Cardiac septum (tissue), 1 donor: ENCODE measurements at regions not wholly inside any gene's neighbourhood (a gene's known extent, or its start where the extent isn't known, plus 50 kb on each side); places are given as distances from the start of the nearest gene placed in this dataset.

Experiments
- DNase-seq: peaks from one replicate; pipeline ENCODE4 v3.0.0-alpha.2; 2020; ENCODE audit warnings: low spot score
- intact Hi-C: fragments of 100-400 bp; cut with DNase I; formaldehyde crosslinking; loops from one replicate; pipeline ENCODE4 v1.14.0; 2022
- donor health status: DM: no; HTN: no; CAD: no.

- intact Hi-C loops: no loop called here
- peak; percentile 0 for DNase-seq
These were observed 376.7 kb downstream of the CDH26 start for GRCh38 chr20:60334911-60335310.

- intact Hi-C loops: no loop called here
- no peak for DNase-seq
These were observed 380.3 kb downstream of the CDH26 start for GRCh38 chr20:60338556-60338955.

GRCh38 chr20:60339738-60340137 is 381.5 kb downstream of the CDH26 start:
- no peak for DNase-seq
- intact Hi-C loops: no loop called here

GRCh38 chr20:60340232-60340631 is 382.0 kb downstream of the CDH26 start:
- intact Hi-C loops: no loop called here
- DNase-seq: no peak

DNA sequence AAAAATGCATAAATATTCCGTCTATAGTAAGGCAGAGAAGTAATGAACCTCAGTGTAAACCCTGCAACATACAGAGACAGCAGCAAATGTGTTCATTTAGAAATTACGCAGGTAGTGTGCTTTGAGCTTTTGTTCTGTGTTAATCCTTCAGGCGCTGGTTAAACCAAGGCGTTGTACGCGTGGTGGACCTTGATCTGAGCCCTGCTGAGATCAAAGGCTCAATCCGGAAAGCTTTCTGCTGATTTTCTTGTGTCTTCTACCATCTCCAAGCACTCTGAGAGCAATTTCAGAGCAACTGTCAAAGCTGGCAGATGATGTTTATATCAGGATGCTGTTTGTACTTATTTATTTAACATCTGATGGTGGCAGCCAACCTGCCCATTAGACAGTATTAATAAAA is 382.8 kb downstream of the CDH26 start:
- intact Hi-C loops: no loop called here
- no peak for DNase-seq

GRCh38 chr20:60345106-60345505 is 386.9 kb downstream of the CDH26 start:
- intact Hi-C loops: no loop called here
- DNase-seq: no peak

DNA sequence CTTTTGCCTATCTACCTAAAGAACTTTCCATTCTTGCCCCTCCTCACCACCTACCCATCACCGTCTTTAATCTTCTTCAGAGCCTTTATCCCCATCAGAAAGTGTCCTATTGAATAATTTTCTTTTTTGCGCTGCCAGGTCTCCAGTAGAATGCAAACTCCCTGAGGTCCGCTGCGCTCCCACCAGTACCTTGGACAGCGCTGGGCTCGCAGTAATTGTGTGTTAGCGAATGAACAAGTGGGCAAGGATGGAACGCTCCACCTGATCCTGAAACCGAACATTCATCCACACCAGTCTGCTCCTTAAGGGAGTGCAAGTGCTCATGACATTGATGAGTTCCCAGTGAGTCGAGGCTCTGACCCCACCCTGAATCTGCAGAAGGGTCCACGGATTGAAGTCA is 391.2 kb downstream of the CDH26 start:
- intact Hi-C loops: no loop called here
- DNase-seq: no peak

GRCh38 chr20:60352017-60352416 is 393.8 kb downstream of the CDH26 start:
- no peak for DNase-seq
- intact Hi-C loops: no loop called here

DNA sequence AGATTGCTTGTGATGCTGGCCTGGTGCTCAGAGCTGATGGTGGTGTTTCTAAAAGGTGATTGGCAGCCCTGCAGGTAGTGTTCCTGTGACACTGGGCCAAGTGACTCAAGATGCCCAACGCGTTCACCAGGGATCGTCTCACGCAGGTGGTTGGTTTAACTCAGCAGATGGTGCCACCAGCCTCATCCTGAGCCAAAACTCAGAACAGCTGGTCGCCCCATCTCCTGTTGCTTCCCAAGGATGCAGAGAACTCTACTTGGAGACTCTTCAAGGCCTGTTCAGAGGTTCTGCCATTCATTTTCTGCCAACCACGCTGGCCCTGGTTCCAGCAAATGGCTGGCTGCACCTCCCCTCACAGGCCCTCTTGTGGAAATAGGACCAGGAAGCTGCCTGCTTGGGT is 394.4 kb downstream of the CDH26 start:
- no peak for DNase-seq
- intact Hi-C loops: no loop called here

- intact Hi-C loops: no loop called here
- no peak for DNase-seq
These were observed 395.9 kb downstream of the CDH26 start for GRCh38 chr20:60354024-60354580.

- intact Hi-C loops: no loop called here
- no peak for DNase-seq
These were observed 399.9 kb downstream of the CDH26 start for GRCh38 chr20:60358101-60358500.

DNA sequence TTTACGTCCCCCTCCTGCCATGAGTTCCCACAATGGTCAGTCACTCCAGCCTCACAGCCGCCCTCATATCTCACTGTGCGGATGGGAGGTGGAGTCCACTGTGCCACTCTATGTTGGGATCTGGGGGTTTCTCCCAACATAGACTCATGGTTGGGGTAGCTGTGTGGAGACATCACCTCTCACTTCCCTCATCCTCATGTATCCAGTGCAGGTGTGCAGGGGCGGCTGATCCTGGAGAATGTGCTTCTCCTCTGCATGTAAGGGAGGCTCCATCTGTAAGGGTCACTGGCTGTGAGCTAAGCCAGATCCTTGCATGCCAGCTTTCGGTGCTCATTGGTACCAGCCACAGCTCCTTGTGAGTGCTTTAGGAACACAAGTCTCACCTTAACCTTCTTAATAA is 400.8 kb downstream of the CDH26 start:
- no peak for DNase-seq
- intact Hi-C loops: no loop called here

DNA sequence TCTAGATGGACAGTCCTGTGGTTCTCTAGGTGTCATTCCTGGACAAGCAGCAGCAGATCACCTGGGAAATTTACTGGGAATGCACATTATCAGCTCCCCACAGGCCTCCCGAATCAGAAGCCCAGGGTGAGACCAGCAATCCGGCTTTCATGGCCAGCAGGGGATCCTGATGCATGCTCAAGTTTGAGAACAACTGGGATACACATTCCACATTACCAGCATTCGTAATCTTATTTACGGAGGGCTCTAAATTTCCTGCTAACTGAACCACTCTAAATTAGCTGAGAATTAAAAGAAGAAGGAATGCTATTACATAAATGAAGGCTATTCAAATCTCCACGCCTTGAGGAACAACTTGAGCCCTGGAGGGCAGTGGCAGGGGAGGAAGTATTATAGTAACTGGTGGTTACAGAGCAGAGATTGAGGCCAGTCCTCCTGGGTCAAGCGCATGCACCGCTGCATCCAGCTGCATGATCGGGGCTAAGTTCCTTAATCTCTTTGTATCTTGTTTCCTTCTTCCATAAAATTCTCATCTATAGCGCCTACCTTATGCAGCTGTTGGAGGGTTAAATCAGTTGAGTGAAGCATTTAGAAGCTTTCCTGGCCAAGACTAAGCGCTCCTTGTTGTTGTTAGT is 403.7 kb downstream of the CDH26 start:
- DNase-seq: no peak
- intact Hi-C loops: no loop called here

GRCh38 chr20:60362531-60362930 is 404.3 kb downstream of the CDH26 start:
- intact Hi-C loops: no loop called here
- DNase-seq: no peak

- intact Hi-C loops: no loop called here
- DNase-seq: no peak
These were observed 405.5 kb downstream of the CDH26 start for GRCh38 chr20:60363698-60364097.

DNA sequence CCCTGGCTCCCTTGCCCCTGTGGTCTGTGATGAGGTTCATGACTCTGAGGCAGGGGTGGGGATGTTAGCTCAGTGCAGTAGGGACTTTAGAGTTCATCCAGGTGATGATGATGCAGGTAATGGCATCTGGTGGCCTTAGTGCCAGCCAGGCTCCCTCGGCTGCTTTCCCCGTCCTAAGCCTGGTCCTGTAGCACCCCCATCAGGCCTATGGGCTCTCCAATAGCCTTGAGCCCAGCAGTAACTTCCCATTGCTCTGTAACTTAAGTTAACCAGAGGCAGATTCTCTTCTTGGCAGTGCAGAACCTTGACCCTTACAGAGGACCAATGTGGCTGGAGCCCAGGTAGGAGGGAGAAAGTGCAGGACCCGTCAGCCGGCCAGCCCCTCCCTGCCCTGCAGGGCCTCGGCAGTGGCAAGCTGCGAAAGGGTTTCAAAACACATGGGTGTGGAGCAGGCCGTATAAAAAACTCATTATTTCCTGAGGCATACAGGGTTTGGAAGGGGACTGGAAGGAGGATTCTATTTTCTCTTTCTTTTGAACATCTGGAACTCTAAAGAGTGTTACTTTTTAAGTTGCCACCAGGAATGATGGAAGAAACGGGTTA is 406.9 kb downstream of the CDH26 start:
- intact Hi-C loops: no loop called here
- no peak for DNase-seq

GRCh38 chr20:60365882-60366281 is 407.7 kb downstream of the CDH26 start:
- intact Hi-C loops: no loop called here
- DNase-seq: no peak

GRCh38 chr20:60371384-60371783 is 413.2 kb downstream of the CDH26 start:
- intact Hi-C loops: no loop called here
- DNase-seq: no peak

- DNase-seq: no peak
- intact Hi-C loops: no loop called here
These were observed 414.1 kb downstream of the CDH26 start for GRCh38 chr20:60372275-60372674.

DNA sequence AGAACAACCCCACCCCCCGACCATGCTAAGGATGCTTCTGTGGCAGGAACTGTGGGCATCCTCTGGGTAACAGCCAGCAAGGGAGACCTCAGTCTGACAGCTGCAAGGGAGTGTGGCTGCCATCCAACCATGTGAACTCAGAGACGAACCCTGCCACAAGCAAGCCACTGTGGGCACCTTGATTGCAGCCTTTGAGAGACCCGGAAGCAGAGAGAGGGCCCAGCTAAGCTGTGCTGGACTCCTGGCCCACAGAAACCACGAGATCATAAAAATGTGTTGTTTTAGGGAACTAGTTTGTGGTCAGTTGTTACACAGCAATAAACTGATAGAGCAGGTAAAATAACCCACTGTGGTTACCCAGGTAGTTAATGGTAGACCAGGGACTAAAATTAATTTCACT is 414.6 kb downstream of the CDH26 start:
- DNase-seq: no peak
- intact Hi-C loops: no loop called here

DNA sequence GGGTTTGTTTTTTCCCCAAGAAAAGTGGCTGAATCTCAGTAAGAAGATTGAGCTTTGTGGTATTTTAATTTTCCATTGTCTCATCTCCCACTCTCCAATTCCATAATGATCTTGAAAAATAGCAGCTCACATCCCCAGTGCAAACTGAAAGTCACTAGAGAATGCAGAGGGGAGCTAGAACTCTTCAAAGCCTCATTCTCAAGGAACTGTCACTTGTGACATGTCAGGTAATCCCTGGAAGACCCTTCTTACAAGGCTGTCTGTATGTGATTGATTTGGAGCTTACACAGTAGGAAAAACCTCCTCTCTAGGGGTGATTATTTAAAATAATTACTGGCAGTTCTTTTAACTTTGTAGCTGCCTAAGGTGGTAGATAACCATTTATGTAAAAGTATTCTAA is 420.4 kb downstream of the CDH26 start:
- intact Hi-C loops: no loop called here
- no peak for DNase-seq
